ENCODE measurements at regions not wholly inside any gene's neighbourhood (a gene's known extent, or its start where the extent isn't known, plus 50 kb on each side); places are given as distances from the start of the nearest gene placed in this dataset.

GRCh38 chr2:126990605-126991532 is 92.2 kb downstream of the TEX51 start:
- TF ChIP-seq CEBPB (IDR thresholded peaks at IDR 0.05) (no peak), CTCF (IDR thresholded peaks at IDR 0.05) (no peak), HDAC2 (IDR thresholded peaks at IDR 0.05) (no peak), CBX8 (IDR thresholded peaks at IDR 0.05) (no peak), KDM1A (IDR thresholded peaks at IDR 0.05; ENCODE audit: low read depth) (no peak), MAX (IDR thresholded peaks at IDR 0.05) (no peak), HOXA7 (CRISPR knock-in tag; IDR thresholded peaks at IDR 0.05) (no peak), POLR2A (IDR thresholded peaks at IDR 0.05; ENCODE audit: low read length) (no peak), CHD2 (IDR thresholded peaks at IDR 0.05; ENCODE audit: low read length, partially characterized antibody) (no peak), EP300 (IDR thresholded peaks at IDR 0.05) (no peak), POLR2AphosphoS2 (conservative IDR thresholded peaks at IDR 0.05; ENCODE audit: low read length) (no peak)

Measured in A549 (cell line).